Thymus (tissue), 11 donors: ENCODE measurements at regions not wholly inside any gene's neighbourhood (a gene's known extent, or its start where the extent isn't known, plus 50 kb on each side); places are given as distances from the start of the nearest gene placed in this dataset.

Source experiments
- DNase-seq, 9 donors: peaks; one replicate each; pipeline ENCODE4 v3.0.0-alpha.2; 2013; ENCODE audit warnings: low spot score in 9 of 9, low read depth in 6 of 9, missing footprints in 1 of 9
- H3K27ac ChIP-seq, 2 donors: one replicate each; pipeline ENCODE4 v1.5.1; 2013; ENCODE audit warnings: control low read depth in 1 of 2, low read depth in 1 of 2, low read length in 1 of 2, mild to moderate bottlenecking in 1 of 2, moderate library complexity in 1 of 2
- H3K27me3 ChIP-seq, 2 donors: one replicate each; pipeline ENCODE4 v1.5.1; 2013; ENCODE audit warnings: low read length in 1 of 2; ENCODE audit not compliant: control insufficient read depth in 2 of 2, insufficient read depth in 1 of 2
- H3K36me3 ChIP-seq, 2 donors: one replicate each; pipeline ENCODE4 v1.5.1; 2013; ENCODE audit warnings: low read length in 1 of 2, mild to moderate bottlenecking in 1 of 2, moderate library complexity in 1 of 2; ENCODE audit not compliant: control insufficient read depth in 2 of 2, insufficient read depth in 2 of 2
- H3K4me1 ChIP-seq, 2 donors: one replicate each; pipeline ENCODE4 v1.5.1; 2013; ENCODE audit warnings: low read length in 2 of 2; ENCODE audit not compliant: control insufficient read depth in 2 of 2, insufficient read depth in 2 of 2
- H3K4me3 ChIP-seq, 2 donors: one replicate each; pipeline ENCODE4 v1.5.1; 2013; ENCODE audit warnings: low read length in 2 of 2, control low read depth in 1 of 2, mild to moderate bottlenecking in 1 of 2
- H3K9me3 ChIP-seq, 2 donors: one replicate each; pipeline ENCODE4 v1.5.1; 2013; ENCODE audit warnings: low read length in 1 of 2, mild to moderate bottlenecking in 1 of 2; ENCODE audit not compliant: control insufficient read depth in 2 of 2, insufficient read depth in 1 of 2
- WGBS: extraction: QIAGEN DNeasy Blood & Tissue Kit; methylation state at CpG from one replicate; pipeline ENCODE4 v1.1.7; 2013; 5-methylcytosine and 5-hydroxymethylcytosine counted together
- donor health status: healthy.

DNA sequence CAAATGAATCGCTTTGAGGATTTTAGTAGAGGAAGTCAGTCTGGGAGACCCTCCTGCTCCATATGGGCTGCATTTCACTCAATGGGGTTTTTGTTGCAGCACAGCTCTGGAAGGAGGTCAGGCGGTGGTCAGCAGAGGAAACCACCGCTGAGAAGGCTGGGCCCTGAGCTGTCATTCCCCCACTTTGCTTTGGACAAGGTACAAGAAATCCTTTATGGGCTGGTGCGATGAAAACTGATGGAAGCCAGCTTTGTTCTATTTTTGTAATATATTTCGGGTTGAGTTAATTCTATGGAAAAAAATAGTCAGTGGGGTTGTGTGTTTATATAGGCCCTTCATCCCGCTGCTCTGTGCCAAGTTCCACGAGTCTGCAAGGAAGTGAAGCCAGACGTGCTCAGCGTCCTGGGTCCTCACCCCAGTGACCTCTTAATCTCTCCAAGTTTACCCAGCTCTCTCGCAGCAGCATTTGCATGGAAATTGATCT, 157.1 kb upstream of the TMC3 start:
- no peak for DNase-seq
- H3K36me3 ChIP-seq = no peaks in the 10 kb centered on the region
- 82% methylated on average over 10 of the region's 10 CpGs for WGBS
- no peak overlapping the region for H3K4me3 ChIP-seq
- H3K4me1 ChIP-seq = no peaks in the 10 kb centered on the region
- H3K27me3 ChIP-seq = no peaks in the 10 kb centered on the region
- no peaks in the 10 kb centered on the region for H3K9me3 ChIP-seq
- H3K27ac ChIP-seq = no peak overlapping the region

DNA sequence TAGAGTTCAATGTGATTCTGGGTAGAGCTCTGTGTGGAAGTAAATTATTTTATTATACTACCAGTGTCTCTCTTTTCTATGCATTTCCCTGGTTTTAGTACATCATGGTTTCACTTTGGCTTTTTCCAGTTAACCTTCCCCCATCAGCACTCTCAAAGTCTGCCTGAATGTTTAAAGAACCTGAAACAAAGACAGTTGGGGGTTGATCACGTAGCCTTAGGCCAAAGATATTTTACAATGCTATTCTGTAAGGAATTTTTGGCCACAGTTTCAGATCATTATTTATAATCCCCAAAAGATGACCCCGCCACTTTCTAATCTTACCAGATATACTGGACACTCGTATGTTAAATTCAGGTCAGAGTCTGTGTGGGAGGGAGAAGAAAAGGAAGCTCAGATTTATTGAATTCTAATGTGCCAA, 156.3 kb upstream of the TMC3 start:
- Histone ChIP-seq H3K9me3 (no peaks in the 10 kb centered on the region), H3K36me3 (no peaks in the 10 kb centered on the region), H3K4me1 (no peaks in the 10 kb centered on the region), H3K27ac (no peak overlapping the region), H3K4me3 (no peak overlapping the region), H3K27me3 (no peaks in the 10 kb centered on the region)
- WGBS = 96% methylated on average over 3 of the region's 3 CpGs
- no peak for DNase-seq

DNA sequence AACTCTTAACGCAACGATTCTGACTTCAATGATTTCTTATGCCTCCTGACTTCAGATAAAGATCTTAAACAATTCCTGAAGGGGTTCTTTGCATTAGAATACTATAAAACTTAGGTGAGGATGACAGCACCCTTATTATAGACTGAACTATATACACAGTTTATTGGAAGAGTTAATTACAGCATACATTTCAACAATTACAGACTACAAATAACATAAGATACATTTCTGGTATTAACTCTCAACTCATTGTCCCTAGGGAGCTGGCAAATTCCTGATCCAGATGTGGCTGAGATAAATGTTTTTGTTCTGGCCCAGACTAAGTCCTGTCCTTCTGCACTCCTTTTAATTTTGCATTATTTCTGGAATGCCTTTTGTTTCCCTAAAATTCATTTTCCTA, 155.5 kb upstream of the TMC3 start:
- H3K36me3 ChIP-seq = no peaks in the 10 kb centered on the region
- no peaks in the 10 kb centered on the region for H3K27me3 ChIP-seq
- WGBS = 92% methylated on average over 2 of the region's 2 CpGs

DNA sequence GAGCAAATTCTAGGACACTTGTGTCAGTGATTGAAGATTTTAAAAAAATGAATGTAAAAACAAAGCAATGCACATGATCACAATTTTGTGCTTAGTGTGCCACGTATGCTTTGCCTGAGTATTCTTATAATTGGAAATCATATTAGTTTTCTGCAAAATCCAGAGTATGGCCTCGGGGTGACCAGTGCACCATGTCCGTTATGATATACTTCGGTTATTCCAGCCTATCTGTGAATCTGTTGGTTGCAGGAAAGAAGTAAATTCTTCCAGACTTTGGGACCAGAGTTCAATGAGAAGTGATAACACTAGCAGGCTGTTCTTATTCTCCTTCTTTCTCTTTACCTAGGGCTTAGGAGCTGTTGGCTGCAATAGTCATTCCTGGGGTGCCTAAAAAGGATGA, 152.0 kb upstream of the TMC3 start:
- WGBS = 97% methylated on average over 4 of the region's 4 CpGs
- H3K4me3 ChIP-seq = no peak overlapping the region
- H3K4me1 ChIP-seq = no peaks in the 10 kb centered on the region
- H3K27me3 ChIP-seq = no peaks in the 10 kb centered on the region
- no peaks in the 10 kb centered on the region for H3K36me3 ChIP-seq
- H3K9me3 ChIP-seq = no peaks in the 10 kb centered on the region
- no peak overlapping the region for H3K27ac ChIP-seq
- no peak for DNase-seq

More for the DNA sequence above, 155.5 kb upstream of the TMC3 start:
- Histone ChIP-seq H3K4me1 (no peaks in the 10 kb centered on the region), H3K27ac (no peak overlapping the region), H3K4me3 (no peak overlapping the region), H3K9me3 (no peaks in the 10 kb centered on the region)
- DNase-seq = no peak

DNA sequence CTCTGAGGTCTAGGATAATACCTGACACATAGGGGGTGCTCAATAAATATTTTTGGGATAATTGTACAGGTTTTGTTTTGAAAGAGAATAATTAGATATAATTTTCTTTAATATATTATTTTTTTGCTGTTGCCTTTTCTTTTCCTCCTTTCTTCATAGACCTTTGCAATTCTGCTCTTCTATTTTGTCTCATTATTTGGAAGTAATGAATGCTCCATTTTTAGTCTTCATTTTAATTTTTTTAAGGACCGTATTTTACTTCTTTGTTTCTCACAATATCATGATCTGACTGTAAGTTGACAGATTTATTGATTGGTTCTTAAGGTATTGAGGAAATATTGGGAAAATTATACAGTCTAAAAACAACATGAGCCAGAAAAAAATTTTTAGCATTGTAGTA, 150.5 kb upstream of the TMC3 start:
- Histone ChIP-seq H3K9me3 (no peaks in the 10 kb centered on the region), H3K4me1 (no peaks in the 10 kb centered on the region), H3K4me3 (no peak overlapping the region), H3K36me3 (no peaks in the 10 kb centered on the region), H3K27ac (no peak overlapping the region), H3K27me3 (no peaks in the 10 kb centered on the region)
- no peak for DNase-seq
- 98% methylated on average over 1 of the region's 1 CpG for WGBS

DNA sequence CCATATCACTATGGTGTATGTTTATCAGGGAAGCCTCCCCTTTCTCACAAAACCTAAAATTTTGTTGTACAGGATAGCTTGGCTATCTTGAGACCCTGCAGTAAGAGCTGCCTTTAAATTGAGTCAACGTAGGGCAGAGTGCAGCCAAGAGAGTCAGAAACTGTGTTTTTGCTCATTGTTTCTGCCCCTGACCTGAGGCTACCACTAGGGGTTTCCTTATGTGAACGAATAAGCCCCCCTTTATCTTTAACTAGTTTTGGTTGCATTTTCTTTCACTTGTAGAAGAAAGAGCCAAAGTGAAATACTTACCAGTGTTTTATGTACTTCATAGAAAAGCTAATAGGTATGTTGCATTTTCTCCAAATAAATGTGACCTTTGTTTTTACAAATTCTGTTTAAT, 149.9 kb upstream of the TMC3 start:
- no peak for DNase-seq
- Histone ChIP-seq H3K9me3 (no peaks in the 10 kb centered on the region), H3K27me3 (no peaks in the 10 kb centered on the region), H3K27ac (no peak overlapping the region), H3K36me3 (no peaks in the 10 kb centered on the region), H3K4me1 (no peaks in the 10 kb centered on the region), H3K4me3 (no peak overlapping the region)
- WGBS = 90% methylated on average over 2 of the region's 2 CpGs

DNA sequence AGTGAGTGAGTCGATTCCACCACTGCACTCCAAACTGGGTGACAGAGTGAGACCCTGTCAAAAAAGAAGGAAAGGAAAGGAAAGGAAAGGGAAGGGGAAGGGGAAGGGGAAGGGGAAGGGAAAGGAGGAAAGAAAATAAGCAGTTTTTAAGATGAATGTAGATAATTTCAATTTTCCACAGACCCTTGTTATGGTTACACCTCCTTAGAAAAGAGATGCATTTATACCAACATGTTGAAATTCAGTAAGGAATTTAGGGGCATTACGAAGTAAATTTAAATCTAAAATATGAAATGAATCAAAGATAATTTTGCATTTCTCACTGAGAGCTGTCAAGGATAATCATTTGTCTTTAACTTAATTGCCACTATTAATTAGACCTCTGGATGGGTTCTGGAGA, 146.5 kb upstream of the TMC3 start:
- Histone ChIP-seq H3K9me3 (no peaks in the 10 kb centered on the region), H3K27me3 (no peaks in the 10 kb centered on the region), H3K4me1 (no peaks in the 10 kb centered on the region), H3K27ac (no peak overlapping the region), H3K36me3 (no peaks in the 10 kb centered on the region), H3K4me3 (no peak overlapping the region)
- DNase-seq = no peak
- 97% methylated on average over 2 of the region's 2 CpGs for WGBS

DNA sequence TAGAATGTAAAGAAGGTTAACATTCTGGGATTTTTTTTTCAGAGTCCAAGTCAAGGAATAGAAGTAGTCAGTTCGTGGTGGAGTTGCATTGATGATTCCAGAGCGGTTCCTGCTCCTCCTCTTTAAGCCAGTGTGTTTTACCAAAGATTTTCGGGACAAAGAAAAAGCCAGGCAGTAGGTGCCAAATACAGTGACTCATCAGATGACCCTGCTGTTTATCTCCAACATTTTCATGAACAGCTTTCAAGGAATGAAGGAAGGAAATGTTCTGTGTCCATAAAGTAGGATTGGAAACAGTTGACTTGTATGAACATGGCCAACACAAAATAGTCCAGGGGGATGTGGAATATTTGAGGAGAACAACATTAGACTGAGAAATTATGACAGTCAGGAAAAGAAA, 142.4 kb upstream of the TMC3 start:
- no peak for DNase-seq
- H3K9me3 ChIP-seq = no peaks in the 10 kb centered on the region
- 89% methylated on average over 3 of the region's 3 CpGs for WGBS
- H3K36me3 ChIP-seq = no peaks in the 10 kb centered on the region
- H3K27me3 ChIP-seq = no peaks in the 10 kb centered on the region
- H3K4me3 ChIP-seq = no peak overlapping the region
- no peak overlapping the region for H3K27ac ChIP-seq
- no peaks in the 10 kb centered on the region for H3K4me1 ChIP-seq

DNA sequence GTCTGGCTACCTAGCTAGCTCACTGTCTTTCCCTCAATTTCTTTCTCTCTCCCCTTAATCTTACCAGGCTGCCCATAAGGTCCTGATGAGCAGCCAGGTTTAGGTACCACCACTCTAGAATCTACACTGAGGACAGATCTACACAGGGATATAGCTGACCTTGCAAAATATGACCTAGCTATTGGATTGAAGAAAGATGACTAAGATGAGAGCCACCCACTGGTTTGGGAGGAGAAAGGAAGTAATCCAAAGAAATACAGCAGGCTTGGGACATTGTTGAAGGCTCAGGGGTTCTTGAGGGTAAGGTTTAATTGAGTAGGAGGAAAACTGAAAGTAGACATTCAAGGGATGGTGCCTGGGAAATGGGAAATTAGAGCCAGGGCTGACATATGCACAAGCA, 142.0 kb upstream of the TMC3 start:
- no peaks in the 10 kb centered on the region for H3K4me1 ChIP-seq
- H3K9me3 ChIP-seq = no peaks in the 10 kb centered on the region
- H3K27ac ChIP-seq = no peak overlapping the region
- no peak for DNase-seq
- no peaks in the 10 kb centered on the region for H3K36me3 ChIP-seq
- H3K27me3 ChIP-seq = no peaks in the 10 kb centered on the region
- no peak overlapping the region for H3K4me3 ChIP-seq

DNA sequence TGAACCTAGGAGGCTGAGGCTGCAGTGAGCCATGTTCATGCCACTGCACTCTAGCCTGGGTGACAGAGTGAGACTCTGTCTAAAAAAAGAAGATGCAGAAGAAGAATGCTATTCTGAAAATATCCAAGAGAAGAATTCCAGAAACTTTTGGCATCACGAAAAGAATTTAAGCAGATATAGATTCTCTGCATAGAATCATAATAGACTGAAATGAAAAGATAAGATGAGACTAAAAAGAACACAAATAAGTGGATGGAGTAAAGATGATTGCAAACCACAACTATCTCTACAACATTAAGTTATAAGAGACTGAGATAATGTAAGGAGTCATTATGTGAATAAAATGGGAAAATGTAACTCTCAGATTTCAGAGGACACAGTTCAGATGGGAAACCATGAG, 140.7 kb upstream of the TMC3 start:
- WGBS = 95% methylated on average over 1 of the region's 1 CpG
- Histone ChIP-seq H3K27me3 (no peaks in the 10 kb centered on the region), H3K36me3 (no peaks in the 10 kb centered on the region), H3K4me3 (no peak overlapping the region), H3K27ac (no peak overlapping the region), H3K4me1 (no peaks in the 10 kb centered on the region), H3K9me3 (no peaks in the 10 kb centered on the region)
- DNase-seq = no peak
